ENCODE measurements at regions not wholly inside any gene's neighbourhood (a gene's known extent, or its start where the extent isn't known, plus 50 kb on each side); places are given as distances from the start of the nearest gene placed in this dataset.
"Not testable (repeated sequence)": the region's sequence is repeated elsewhere in the genome, so short reads cannot be mapped to it uniquely, and the experiment has no call there.

DNA sequence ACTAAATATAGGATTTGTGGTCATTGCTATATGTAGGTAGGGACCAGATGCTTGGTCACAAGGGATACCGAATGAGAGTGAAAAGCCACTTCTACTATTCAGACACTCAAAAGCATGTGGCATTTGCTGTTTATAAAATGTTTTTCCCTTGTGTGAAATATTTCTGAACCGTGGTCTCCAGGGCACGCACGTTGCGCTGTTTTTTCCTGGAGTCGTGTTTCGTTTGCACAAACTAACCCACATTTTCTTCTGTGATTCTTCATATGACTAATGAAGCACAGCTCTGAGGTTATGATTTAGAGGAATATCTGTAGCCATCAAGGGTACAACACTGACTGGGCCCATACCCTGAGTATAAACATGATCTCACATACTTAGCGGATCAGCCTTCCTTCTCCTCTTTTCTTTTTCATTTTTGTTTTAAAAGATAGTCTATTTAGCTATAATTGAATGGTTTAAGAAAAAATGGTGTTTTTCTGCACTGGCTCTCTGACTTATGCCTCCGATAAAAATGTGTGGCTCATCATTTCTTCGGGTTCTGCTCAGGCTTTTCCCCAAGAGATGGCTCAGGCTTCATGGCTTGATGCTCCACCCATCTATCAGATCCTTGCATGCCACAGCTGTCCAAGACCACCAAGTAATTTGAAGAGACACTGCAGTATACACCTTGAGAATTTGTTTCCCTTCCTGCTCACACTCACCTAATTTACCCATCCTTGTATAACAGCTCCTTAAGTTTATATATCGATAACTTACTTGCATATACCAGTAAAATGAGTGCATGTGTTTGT lies 59.9 kb upstream of the HBS1L start:
- Histone ChIP-seq H3K9me3 (no peaks in the 10 kb centered on the region), H3K4me1 (no peaks in the 10 kb centered on the region), H3K4me3 (no peak overlapping the region), H3K36me3 (no peaks in the 10 kb centered on the region), H3K27me3 (no peaks in the 10 kb centered on the region), H3K27ac (no peak overlapping the region)
- DNase-seq (no peak), ATAC-seq (no peak)
- intact Hi-C loops (cut with DNase I), result no loop called here
- TF ChIP-seq, protein P1, sequence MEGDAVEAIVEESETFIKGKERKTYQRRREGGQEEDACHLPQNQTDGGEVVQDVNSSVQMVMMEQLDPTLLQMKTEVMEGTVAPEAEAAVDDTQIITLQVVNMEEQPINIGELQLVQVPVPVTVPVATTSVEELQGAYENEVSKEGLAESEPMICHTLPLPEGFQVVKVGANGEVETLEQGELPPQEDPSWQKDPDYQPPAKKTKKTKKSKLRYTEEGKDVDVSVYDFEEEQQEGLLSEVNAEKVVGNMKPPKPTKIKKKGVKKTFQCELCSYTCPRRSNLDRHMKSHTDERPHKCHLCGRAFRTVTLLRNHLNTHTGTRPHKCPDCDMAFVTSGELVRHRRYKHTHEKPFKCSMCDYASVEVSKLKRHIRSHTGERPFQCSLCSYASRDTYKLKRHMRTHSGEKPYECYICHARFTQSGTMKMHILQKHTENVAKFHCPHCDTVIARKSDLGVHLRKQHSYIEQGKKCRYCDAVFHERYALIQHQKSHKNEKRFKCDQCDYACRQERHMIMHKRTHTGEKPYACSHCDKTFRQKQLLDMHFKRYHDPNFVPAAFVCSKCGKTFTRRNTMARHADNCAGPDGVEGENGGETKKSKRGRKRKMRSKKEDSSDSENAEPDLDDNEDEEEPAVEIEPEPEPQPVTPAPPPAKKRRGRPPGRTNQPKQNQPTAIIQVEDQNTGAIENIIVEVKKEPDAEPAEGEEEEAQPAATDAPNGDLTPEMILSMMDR (IDR thresholded peaks at IDR 0.05), result no peak

DNA sequence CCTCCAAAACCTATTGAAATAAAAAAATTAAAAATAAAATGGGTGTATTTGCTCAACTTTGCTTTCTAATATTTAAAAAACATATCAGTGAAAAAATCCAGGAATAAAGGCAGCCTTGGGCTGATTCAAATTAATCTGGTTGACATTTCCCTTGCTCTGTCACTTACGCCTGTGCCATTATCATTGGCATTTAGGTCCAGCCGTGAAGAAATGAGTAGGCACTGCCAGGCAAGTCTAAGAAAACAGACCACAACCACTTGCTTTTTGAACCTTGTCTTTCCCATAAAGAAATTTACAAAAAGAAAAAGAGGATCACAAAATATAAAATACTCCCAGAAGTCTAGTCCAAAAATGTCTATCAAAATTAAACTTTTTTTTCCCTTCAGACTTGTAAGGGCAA lies 59.2 kb upstream of the HBS1L start:
- Histone ChIP-seq H3K4me3 (no peak overlapping the region), H3K4me1 (no peaks in the 10 kb centered on the region), H3K9me3 (no peaks in the 10 kb centered on the region), H3K27me3 (no peaks in the 10 kb centered on the region), H3K27ac (no peak overlapping the region), H3K36me3 (no peaks in the 10 kb centered on the region)
- DNase-seq (no peak), ATAC-seq (no peak)
- TF ChIP-seq, protein P1 (IDR thresholded peaks at IDR 0.05), result no peak
- intact Hi-C loops (cut with DNase I), result no loop called here

DNA sequence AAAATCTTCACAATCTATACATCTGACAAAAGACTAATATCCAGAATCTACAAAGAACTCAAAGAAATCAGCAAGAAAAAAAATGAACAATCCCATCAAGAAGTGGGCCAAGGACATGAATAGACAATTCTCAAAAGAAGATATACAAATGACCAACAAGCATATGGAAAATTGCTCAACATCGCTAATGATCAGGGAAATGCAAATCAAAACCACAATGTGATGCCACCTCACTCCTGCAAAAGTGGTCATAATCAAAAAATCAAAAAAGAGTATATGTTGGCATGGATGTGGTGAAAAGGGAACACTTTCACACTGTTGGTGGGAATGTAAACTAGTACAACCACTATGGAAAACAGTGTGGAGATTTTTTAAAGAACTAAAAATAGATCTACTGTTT lies 58.3 kb upstream of the HBS1L start:
- H3K4me1 ChIP-seq; H3K36me3 ChIP-seq; H3K9me3 ChIP-seq; intact Hi-C loops (cut with DNase I); H3K27ac ChIP-seq; DNase-seq; H3K4me3 ChIP-seq; ATAC-seq; H3K27me3 ChIP-seq: not testable (repeated sequence)

DNA sequence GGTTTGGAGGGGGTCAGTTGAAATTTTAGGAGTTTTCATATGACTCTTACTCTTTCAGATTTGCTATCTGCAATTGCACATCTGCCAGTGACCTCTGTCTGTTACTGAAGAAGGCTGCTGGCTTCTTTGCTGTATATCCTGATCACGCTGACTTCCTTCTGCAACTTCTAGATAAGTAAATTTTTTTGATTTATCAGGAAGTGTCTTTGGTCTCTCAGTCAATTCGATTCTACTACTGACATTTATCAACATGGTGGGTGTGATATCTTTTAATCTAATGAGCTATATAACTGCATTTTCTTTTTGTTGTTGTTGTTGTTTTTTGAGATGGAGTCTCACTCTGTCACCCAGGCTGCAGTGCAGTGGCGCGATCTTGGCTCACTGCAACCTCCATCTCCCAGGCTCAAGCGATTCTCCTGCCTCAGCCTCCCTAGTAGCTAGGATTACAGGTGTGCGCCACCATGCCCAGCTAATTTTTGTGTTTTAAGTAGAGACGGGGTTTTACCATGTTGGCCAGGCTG lies 55.7 kb upstream of the HBS1L start:
- H3K27ac ChIP-seq; H3K4me3 ChIP-seq; intact Hi-C loops (cut with DNase I); ATAC-seq; DNase-seq; H3K27me3 ChIP-seq; H3K36me3 ChIP-seq; H3K4me1 ChIP-seq; H3K9me3 ChIP-seq: not testable (repeated sequence)

DNA sequence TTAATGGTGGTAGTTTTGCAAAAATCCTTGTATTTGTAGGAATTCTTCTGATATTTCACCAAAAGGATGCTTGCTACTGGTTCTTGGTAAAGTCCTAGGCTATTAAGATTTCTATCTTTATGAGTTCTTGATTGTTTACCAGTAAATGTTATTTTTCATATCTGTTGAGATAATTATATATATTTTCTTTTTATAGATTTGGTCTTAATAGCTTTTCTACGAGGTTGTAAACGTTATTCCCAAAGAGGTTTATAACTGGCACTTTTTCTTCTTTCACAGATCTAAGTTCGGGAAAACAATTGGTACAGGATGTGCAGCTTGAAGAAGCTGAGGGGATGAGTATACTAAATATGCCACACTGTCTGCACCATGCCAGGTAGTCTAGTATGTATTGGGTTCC lies 55.1 kb upstream of the HBS1L start:
- Histone ChIP-seq H3K4me3 (no peak overlapping the region), H3K36me3 (no peaks in the 10 kb centered on the region), H3K27ac (no peak overlapping the region), H3K9me3 (no peaks in the 10 kb centered on the region), H3K27me3 (no peaks in the 10 kb centered on the region), H3K4me1 (no peaks in the 10 kb centered on the region)
- TF ChIP-seq, protein P1 (IDR thresholded peaks at IDR 0.05), result no peak
- ATAC-seq, result no peak
- DNase-seq, result no peak
- intact Hi-C loops (cut with DNase I), result no loop called here

DNA sequence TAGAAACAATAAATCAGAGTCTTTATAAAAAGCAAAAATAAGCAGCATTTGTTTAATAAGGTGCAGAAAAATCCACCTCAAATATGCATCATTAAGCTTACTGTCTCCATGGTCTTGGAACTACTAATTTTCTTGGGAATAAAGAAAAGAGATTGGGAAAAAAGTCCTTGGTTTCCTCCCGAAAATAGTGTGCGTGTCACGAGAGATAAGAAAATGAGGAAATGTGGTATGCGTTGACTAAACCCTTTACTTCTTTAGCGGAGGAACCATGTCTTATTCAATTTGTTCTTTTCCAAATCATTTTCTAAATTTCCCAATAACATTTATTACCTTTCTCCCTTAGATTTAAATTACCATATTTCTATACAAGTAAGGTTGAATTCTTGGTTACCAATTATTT lies 54.1 kb upstream of the HBS1L start:
- Histone ChIP-seq H3K4me1 (no peaks in the 10 kb centered on the region), H3K27ac (no peak overlapping the region), H3K4me3 (no peak overlapping the region), H3K9me3 (no peaks in the 10 kb centered on the region), H3K36me3 (no peaks in the 10 kb centered on the region), H3K27me3 (no peaks in the 10 kb centered on the region)
- DNase-seq, result no peak
- intact Hi-C loops (cut with DNase I), result no loop called here
- no peak for ATAC-seq
- TF ChIP-seq, protein P1 (IDR thresholded peaks at IDR 0.05), result no peak
